IMR-90 (cell line): ENCODE measurements at regions not wholly inside any gene's neighbourhood (a gene's known extent, or its start where the extent isn't known, plus 50 kb on each side); places are given as distances from the start of the nearest gene placed in this dataset.

Experiments used
- ATAC-seq: fragments of 200-7000 bp; cut with Tn5 transposase; 2 replicates; pipeline ENCODE4 v1.9.1; 2020; ENCODE audit warnings: low read depth, mild to moderate bottlenecking, moderate library complexity
- BruUV-seq: library from RNA; stranded (reverse); fragments of 400-500 nt; replicated peaks from 2 replicates; lab custom pipeline; 2021; lab: Mats Ljungman, UMichigan
- CTCF ChIA-PET: fragments of 300-600 bp; formaldehyde crosslinking; extraction: SDS; loops from one replicate; lab custom pipeline; 2021; ENCODE audit warnings: antibody characterized with exemption; lab: Yijun Ruan, JAX
- POLR2A ChIA-PET: fragments of 300-600 bp; sonication (Branson Sonifier 250); formaldehyde crosslinking; loops from one replicate; lab custom pipeline; 2022; ENCODE audit warnings: antibody characterized with exemption; ENCODE audit not compliant: unreplicated experiment; lab: Charles Lee
- DNase-seq: peaks from one replicate; pipeline ENCODE4 v3.0.0; 2013
- H2AFZ ChIP-seq: replicated peaks from 2 replicates; pipeline ENCODE3; 2013; ENCODE audit warnings: low read length, mild to moderate bottlenecking; ENCODE audit not compliant: poor library complexity
- H2AK5ac ChIP-seq: 2 replicates; pipeline ENCODE4 v1.6.1; 2013; ENCODE audit warnings: low read depth, low read length, inconsistent platforms
- H2AK9ac ChIP-seq: replicated peaks from 2 replicates; pipeline ENCODE3; 2013; ENCODE audit warnings: mild to moderate bottlenecking, low read depth, low read length, moderate library complexity; ENCODE audit not compliant: poor library complexity
- H2BK120ac ChIP-seq: 2 replicates; pipeline ENCODE4 v1.6.1; 2013; ENCODE audit warnings: low read depth, low read length, inconsistent platforms
- H2BK15ac ChIP-seq: 3 replicates; pipeline ENCODE4 v1.6.1; 2013; ENCODE audit warnings: low read depth, low read length, inconsistent platforms
- H2BK20ac ChIP-seq: 2 replicates; pipeline ENCODE4 v1.6.1; 2013; ENCODE audit warnings: low read depth, mild to moderate bottlenecking, inconsistent platforms, low read length, moderate library complexity
- H2BK5ac ChIP-seq: 2 replicates; pipeline ENCODE4 v1.6.1; 2013; ENCODE audit warnings: mild to moderate bottlenecking, low read depth, low read length, inconsistent platforms; ENCODE audit not compliant: poor library complexity, severe bottlenecking
- H3K14ac ChIP-seq: replicated peaks from 2 replicates; pipeline ENCODE4 v1.6.1; 2013; ENCODE audit warnings: low read depth, low read length, inconsistent platforms
- H3K18ac ChIP-seq: 2 replicates; pipeline ENCODE4 v1.6.1; 2013; ENCODE audit warnings: low read depth, low read length, control low read depth
- H3K23ac ChIP-seq: 2 replicates; pipeline ENCODE4 v1.6.1; 2013; ENCODE audit warnings: low read depth, low read length, inconsistent platforms
- H3K27ac ChIP-seq: 2 replicates; pipeline ENCODE4 v1.5.1; 2013; ENCODE audit warnings: mild to moderate bottlenecking, control low read depth, low read length; ENCODE audit not compliant: insufficient read depth
- H3K27me3 ChIP-seq: 2 replicates; pipeline ENCODE4 v1.6.1; 2013; ENCODE audit warnings: low read length; ENCODE audit not compliant: control insufficient read depth, insufficient read depth
- H3K36me3 ChIP-seq: 2 replicates; pipeline ENCODE4 v1.6.1; 2013; ENCODE audit warnings: low read length, mixed read lengths; ENCODE audit not compliant: control insufficient read depth, insufficient read depth
- H3K4ac ChIP-seq: 2 replicates; pipeline ENCODE4 v1.6.1; 2013; ENCODE audit warnings: low read depth, low read length, inconsistent platforms
- H3K4me1 ChIP-seq: 2 replicates; pipeline ENCODE4 v1.6.1; 2013; ENCODE audit warnings: low read length, mixed read lengths; ENCODE audit not compliant: control insufficient read depth, insufficient read depth
- H3K4me2 ChIP-seq: 2 replicates; pipeline ENCODE4 v1.6.1; 2013; ENCODE audit warnings: low read depth, mild to moderate bottlenecking, control low read depth, low read length, moderate library complexity
- H3K4me3 ChIP-seq: 2 replicates; pipeline ENCODE4 v1.5.1; 2013; ENCODE audit warnings: low read depth, mild to moderate bottlenecking, control low read depth, low read length, moderate library complexity; ENCODE audit not compliant: insufficient read depth
- H3K56ac ChIP-seq: 2 replicates; pipeline ENCODE4 v1.6.1; 2013; ENCODE audit warnings: low read length, inconsistent platforms; ENCODE audit not compliant: insufficient read depth; ENCODE audit errors: extremely low read depth
- H3K79me1 ChIP-seq, 2 experiments: 2 replicates each; pipeline ENCODE4 v1.6.1; 2013; ENCODE audit warnings: low read length in 2 of 2, inconsistent platforms in 1 of 2, low read depth in 1 of 2
- H3K9ac ChIP-seq: 2 replicates; pipeline ENCODE4 v1.6.1; 2013; ENCODE audit warnings: low read depth, low read length, control low read depth
- H3K9me1 ChIP-seq: 2 replicates; pipeline ENCODE4 v1.6.1; 2013; ENCODE audit warnings: low read length, inconsistent platforms; ENCODE audit not compliant: insufficient read depth
- H3K9me3 ChIP-seq: 2 replicates; pipeline ENCODE4 v1.6.1; 2013; ENCODE audit warnings: low read length; ENCODE audit not compliant: control insufficient read depth, insufficient read depth
- H4K20me1 ChIP-seq: 2 replicates; pipeline ENCODE4 v1.6.1; 2013; ENCODE audit warnings: low read length, inconsistent platforms; ENCODE audit not compliant: insufficient read depth
- H4K5ac ChIP-seq: 2 replicates; pipeline ENCODE4 v1.6.1; 2013; ENCODE audit warnings: mild to moderate bottlenecking, low read depth, low read length, control low read depth
- H4K8ac ChIP-seq, 2 experiments: 2 replicates each; pipeline ENCODE4 v1.6.1; 2013; ENCODE audit warnings: low read depth in 2 of 2, low read length in 2 of 2, control low read depth in 1 of 2, inconsistent platforms in 1 of 2
- H4K91ac ChIP-seq: 2 replicates; pipeline ENCODE4 v1.6.1; 2013; ENCODE audit warnings: low read depth, low read length, inconsistent platforms; ENCODE audit not compliant: insufficient read depth
- BHLHE40 ChIP-seq: fragments of 150-350 bp; IDR thresholded peaks from 2 replicates; pipeline ENCODE4 v1.6.1; 2016; ENCODE audit warnings: mild to moderate bottlenecking, low read depth, low read length
- ELK1 ChIP-seq: fragments of 150-350 bp; IDR thresholded peaks from 2 replicates; pipeline ENCODE4 v1.6.1; 2016; ENCODE audit warnings: low read depth, mild to moderate bottlenecking, low read length, moderate library complexity, borderline replicate concordance
- FOS ChIP-seq: fragments of 150-350 bp; IDR thresholded peaks from 2 replicates; pipeline ENCODE4 v1.6.1; 2016; ENCODE audit warnings: low read depth, low read length
- POLR2A ChIP-seq: IDR thresholded peaks from 2 replicates; pipeline ENCODE4 v1.6.1; 2012; ENCODE audit warnings: mild to moderate bottlenecking, low read depth, low read length
- RFX5 ChIP-seq: IDR thresholded peaks from 2 replicates; pipeline ENCODE4 v1.8.0; 2012; ENCODE audit warnings: low read depth, mild to moderate bottlenecking, low read length, moderate library complexity
- SMC3 ChIP-seq: fragments of 150-350 bp; IDR thresholded peaks from 2 replicates; pipeline ENCODE4 v1.6.1; 2016; ENCODE audit warnings: low read depth, mild to moderate bottlenecking, antibody characterized with exemption, low read length, moderate library complexity
- WGBS, 2 experiments: methylation state at CpG; one replicate each; pipeline versions ENCODE4 v1.1.5 to v1.1.7; 2013; ENCODE audit warnings: missing lambda C conversion rate in 2 of 2; ENCODE audit not compliant: insufficient read length in 1 of 2; ENCODE audit errors: extremely low coverage in 2 of 2; 5-methylcytosine and 5-hydroxymethylcytosine counted together
- dilution Hi-C: fragments of 300-500 bp; cut with HindIII; formaldehyde crosslinking; loops from one replicate; pipeline ENCODE4 v1.14.3; 2018; ENCODE audit warnings: low sequenced_read_pairs; ENCODE audit not compliant: unreplicated experiment
- in situ Hi-C: fragments of 300-500 bp; cut with MboI; formaldehyde crosslinking; loops from 3 replicates; pipeline ENCODE4 v1.14.3; 2019; ENCODE audit warnings: low sequenced_read_pairs, inconsistent platforms, mixed read lengths
- intact Hi-C: fragments of 100-400 bp; cut with micrococcal nuclease; formaldehyde crosslinking; loops from 2 replicates; pipeline ENCODE4 v1.10.0; 2022

GRCh38 chrX:69277369-69277990 is 112.2 kb upstream of the PJA1 start:
- no TSS peak for BruUV-seq
- Histone ChIP-seq H2BK5ac (no peak overlapping the region), H3K27me3 (peaks cover 60% of the 10 kb centered on the region), H4K8ac (no peak overlapping the region), H2BK120ac (no peak overlapping the region), H3K4me2 (no peak overlapping the region), H3K79me1 (no peaks in the 10 kb centered on the region), H2BK15ac (no peak overlapping the region), H4K91ac (no peak overlapping the region), H3K4me3 (no peak overlapping the region), H3K9me1 (0 out of 2 replicates have a peak, but pooled peaks cover 3% of the 10 kb centered on the region), H3K56ac (no peak overlapping the region), H3K18ac (no peak overlapping the region), H3K9me3 (peaks cover 2% of the 10 kb centered on the region; the same call in 1 of the 2 replicates), H3K4ac (no peak overlapping the region), H2AFZ (peak overlapping the region; percentile 8), H3K9ac (no peak overlapping the region), H3K27ac (no peak overlapping the region), H4K5ac (no peak overlapping the region), H2AK9ac (no peak overlapping the region), H3K23ac (no peak overlapping the region), H2BK20ac (no peak overlapping the region), H2AK5ac (no peak overlapping the region), H4K20me1 (no peaks in the 10 kb centered on the region; the same call in 1 of the 2 replicates), H3K14ac (no peak overlapping the region), H3K4me1 (peaks cover 3% of the 10 kb centered on the region; the same call in 1 of the 2 replicates), H3K36me3 (no peaks in the 10 kb centered on the region)
- in situ Hi-C loops = no loop called here
- ATAC-seq (no peak), DNase-seq (no peak)
- POLR2A ChIA-PET = no interaction called here
- dilution Hi-C loops = no loop called here
- intact Hi-C loops = no loop called here
- CTCF ChIA-PET = no interaction called here
- 58% methylated on average over 7 of the region's 9 CpGs; no CpG with 5 or more reads in 1 of the 2 experiments for WGBS, 2 experiments
- TF ChIP-seq POLR2A (no peak), SMC3 (no peak), FOS (no peak), ELK1 (no peak), RFX5 (no peak), BHLHE40 (no peak)
